Mesothelial cell of epicardium (in vitro differentiated cells): ENCODE measurements at regions not wholly inside any gene's neighbourhood (a gene's known extent, or its start where the extent isn't known, plus 50 kb on each side); places are given as distances from the start of the nearest gene placed in this dataset.

Experiments
- DNase-seq, 2 experiments: peaks; one replicate each; pipeline ENCODE4 v3.0.0; 2021; ENCODE audit warnings: low spot score in 2 of 2; ENCODE audit not compliant: unreplicated experiment in 2 of 2
- H3K27ac Mint-ChIP-seq: 2 replicates; pipeline ENCODE4 v1.8.0; 2021; ENCODE audit warnings: mixed read lengths
- H3K27me3 Mint-ChIP-seq: 2 replicates; pipeline ENCODE4 v1.8.0; 2021; ENCODE audit warnings: low read depth, mixed read lengths
- H3K36me3 Mint-ChIP-seq: 2 replicates; pipeline ENCODE4 v1.8.0; 2021; ENCODE audit warnings: mixed read lengths
- H3K4me1 Mint-ChIP-seq: 2 replicates; pipeline ENCODE4 v1.8.0; 2021; ENCODE audit warnings: mixed read lengths
- H3K4me3 Mint-ChIP-seq: 2 replicates; pipeline ENCODE4 v1.8.0; 2021; ENCODE audit warnings: mild to moderate bottlenecking, moderate library complexity, mixed read lengths
- H3K9me3 Mint-ChIP-seq: 2 replicates; pipeline ENCODE4 v1.8.0; 2021; ENCODE audit warnings: mixed read lengths
- CTCF ChIP-seq: fragments of 200-600 bp; sonication (generic); IDR thresholded peaks from one replicate; pipeline ENCODE4 v1.5.0; 2021; ENCODE audit warnings: antibody characterized with exemption; ENCODE audit not compliant: unreplicated experiment

- Mint-ChIP-seq H3K4me1 (no peaks in the 10 kb centered on the region), H3K27ac (no peak overlapping the region), H3K36me3 (no peaks in the 10 kb centered on the region), H3K4me3 (no peak overlapping the region), H3K9me3 (peaks cover 21% of the 10 kb centered on the region), H3K27me3 (peaks cover 12% of the 10 kb centered on the region)
- DNase-seq = no peak
- TF ChIP-seq CTCF = no peak
These were observed 143.4 kb downstream of the FGF18 start for GRCh38 chr5:171562822-171563221.

GRCh38 chr5:171568389-171568788, 148.9 kb downstream of the FGF18 start:
- H3K4me1 Mint-ChIP-seq = no peaks in the 10 kb centered on the region
- peaks cover 12% of the 10 kb centered on the region for H3K36me3 Mint-ChIP-seq
- no peak overlapping the region for H3K27ac Mint-ChIP-seq
- DNase-seq = no peak
- no peak for TF ChIP-seq CTCF
- no peak overlapping the region for H3K4me3 Mint-ChIP-seq
- H3K9me3 Mint-ChIP-seq = peaks cover 34% of the 10 kb centered on the region
- no peaks in the 10 kb centered on the region for H3K27me3 Mint-ChIP-seq

- no peak overlapping the region for H3K27ac Mint-ChIP-seq
- no peak for DNase-seq
- H3K27me3 Mint-ChIP-seq = no peaks in the 10 kb centered on the region
- H3K36me3 Mint-ChIP-seq = peaks cover 12% of the 10 kb centered on the region
- TF ChIP-seq CTCF = no peak
- no peak overlapping the region for H3K4me3 Mint-ChIP-seq
- no peaks in the 10 kb centered on the region for H3K4me1 Mint-ChIP-seq
- H3K9me3 Mint-ChIP-seq = peaks cover 31% of the 10 kb centered on the region
These were observed 149.7 kb downstream of the FGF18 start for GRCh38 chr5:171569065-171569712.

- H3K27ac Mint-ChIP-seq = no peak overlapping the region
These were observed 150.9 kb downstream of the FGF18 start for GRCh38 chr5:171570244-171570825.

GRCh38 chr5:171571663-171572062, 152.2 kb downstream of the FGF18 start:
- Mint-ChIP-seq H3K9me3 (peaks cover 35% of the 10 kb centered on the region), H3K27me3 (peaks cover 5% of the 10 kb centered on the region), H3K4me3 (no peak overlapping the region), H3K4me1 (no peaks in the 10 kb centered on the region), H3K36me3 (peaks cover 12% of the 10 kb centered on the region), H3K27ac (no peak overlapping the region)
- no peak for DNase-seq
- TF ChIP-seq CTCF = no peak

More at GRCh38 chr5:171570244-171570825, 150.9 kb downstream of the FGF18 start:
- H3K4me3 Mint-ChIP-seq = no peak overlapping the region
- H3K36me3 Mint-ChIP-seq = peaks cover 12% of the 10 kb centered on the region
- no peak for DNase-seq
- no peak for TF ChIP-seq CTCF
- H3K4me1 Mint-ChIP-seq = no peaks in the 10 kb centered on the region
- H3K27me3 Mint-ChIP-seq = no peaks in the 10 kb centered on the region
- H3K9me3 Mint-ChIP-seq = peaks cover 30% of the 10 kb centered on the region
